Cardiac muscle cell (in vitro differentiated cells and primary cell): ENCODE measurements at regions not wholly inside any gene's neighbourhood (a gene's known extent, or its start where the extent isn't known, plus 50 kb on each side); places are given as distances from the start of the nearest gene placed in this dataset.

Experiments
- DNase-seq, 2 donors: peaks; one replicate each; pipeline versions ENCODE4 v3.0.0 to v3.0.0-alpha.2; 2010 to 2017; ENCODE audit warnings: low read depth in 1 of 2, low spot score in 1 of 2
- H3K27ac ChIP-seq: fragments of 200-600 bp; sonication (generic); 2 replicates; pipeline ENCODE4 v1.5.1; 2016
- H3K27me3 ChIP-seq: fragments of 200-600 bp; sonication (generic); 2 replicates; pipeline ENCODE4 v1.6.0; 2016; ENCODE audit warnings: control low read depth
- H3K36me3 ChIP-seq: fragments of 200-600 bp; sonication (generic); 2 replicates; pipeline ENCODE4 v1.5.1; 2016; ENCODE audit warnings: control low read depth
- H3K4me1 ChIP-seq: fragments of 200-600 bp; sonication (generic); 2 replicates; pipeline ENCODE4 v1.8.1; 2017; ENCODE audit warnings: low read depth, mild to moderate bottlenecking, mixed run types
- H3K4me3 ChIP-seq: fragments of 200-600 bp; sonication (generic); 2 replicates; pipeline ENCODE4 v1.5.1; 2016; ENCODE audit warnings: mild to moderate bottlenecking
- H3K9me3 ChIP-seq: fragments of 200-600 bp; sonication (generic); 2 replicates; pipeline ENCODE4 v1.5.1; 2017; ENCODE audit warnings: low read depth, mild to moderate bottlenecking, control low read depth
- CTCF ChIP-seq: IDR thresholded peaks from 2 replicates; pipeline ENCODE4 v1.5.1; 2012; ENCODE audit warnings: low read depth, mild to moderate bottlenecking, low read length

GRCh38 chr3:190208196-190208595 is 87.5 kb upstream of the P3H2 start:
- H3K36me3 ChIP-seq, result no peaks in the 10 kb centered on the region
- no peak overlapping the region for H3K4me3 ChIP-seq
- TF ChIP-seq CTCF, result no peak
- no peak for DNase-seq
- no peaks in the 10 kb centered on the region for H3K9me3 ChIP-seq
- no peak overlapping the region for H3K27ac ChIP-seq
- no peaks in the 10 kb centered on the region for H3K4me1 ChIP-seq
- H3K27me3 ChIP-seq, result no peaks in the 10 kb centered on the region

DNA sequence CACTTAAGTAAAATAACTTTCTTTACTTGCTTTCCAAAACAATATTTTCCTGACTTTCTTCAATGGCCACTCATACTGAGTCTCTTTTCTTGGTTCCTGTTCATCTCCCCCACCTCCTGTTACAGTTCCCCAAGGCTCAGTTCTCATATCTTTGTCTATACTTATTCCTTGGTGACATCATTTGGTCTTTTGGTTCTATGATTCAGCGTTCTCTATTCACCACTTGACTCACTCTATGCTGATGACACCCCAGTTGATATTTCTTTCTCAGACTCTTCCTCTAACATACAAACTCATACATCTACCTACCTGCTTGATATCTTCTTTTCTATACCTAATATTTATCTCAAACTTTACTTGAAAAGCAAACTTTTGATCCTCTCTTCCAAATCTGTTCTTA is 85.0 kb upstream of the P3H2 start:
- Histone ChIP-seq H3K9me3 (no peaks in the 10 kb centered on the region), H3K4me3 (no peak overlapping the region), H3K36me3 (no peaks in the 10 kb centered on the region), H3K27me3 (no peaks in the 10 kb centered on the region), H3K27ac (no peak overlapping the region), H3K4me1 (no peaks in the 10 kb centered on the region)
- peak in 1 of 2 donors; percentile 31 for DNase-seq
- TF ChIP-seq CTCF, result no peak

DNA sequence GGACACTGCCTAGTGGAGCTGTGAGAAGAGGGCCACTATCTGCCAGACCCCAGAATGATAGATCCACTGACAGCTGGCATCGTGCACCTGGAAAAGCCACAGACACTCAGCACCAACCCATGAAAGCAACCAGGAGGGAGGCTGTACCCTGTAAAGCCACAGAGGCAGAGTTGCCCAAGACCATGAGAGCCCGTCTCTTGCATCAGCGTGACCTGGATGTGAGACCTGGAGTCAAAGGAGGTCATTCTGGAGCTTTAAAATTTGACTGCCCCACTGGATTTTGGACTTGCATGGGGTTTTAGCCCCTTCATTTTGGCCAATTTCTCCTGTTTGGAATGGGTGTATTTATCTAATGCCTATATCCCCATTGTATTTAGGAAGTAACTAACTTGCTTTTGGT is 83.5 kb upstream of the P3H2 start:
- Histone ChIP-seq H3K27ac (no peak overlapping the region), H3K9me3 (no peaks in the 10 kb centered on the region), H3K27me3 (no peaks in the 10 kb centered on the region), H3K4me1 (no peaks in the 10 kb centered on the region), H3K4me3 (no peak overlapping the region), H3K36me3 (no peaks in the 10 kb centered on the region)
- no peak for TF ChIP-seq CTCF
- no peak for DNase-seq

DNA sequence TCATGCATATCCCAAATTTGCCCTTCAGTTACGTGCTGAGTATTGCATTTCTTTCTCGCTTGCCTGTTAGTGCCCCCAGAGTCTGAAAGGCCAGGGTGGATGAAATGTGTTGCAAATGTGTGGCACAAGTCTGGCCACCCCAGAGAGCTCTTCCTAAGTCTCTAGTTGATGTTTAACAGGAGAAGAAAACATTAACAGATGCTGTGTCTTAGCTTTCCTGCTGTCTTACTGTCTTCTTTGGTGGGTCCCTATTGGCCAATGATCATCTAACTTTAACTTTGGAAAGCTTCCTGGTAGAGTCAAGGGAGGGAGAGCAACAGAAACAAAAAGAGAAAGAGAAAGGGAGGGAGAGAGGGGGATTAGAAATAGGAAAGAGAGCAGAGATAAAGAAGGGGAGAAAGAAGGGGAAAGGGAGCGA is 76.7 kb upstream of the P3H2 start:
- H3K27ac ChIP-seq, result no peak overlapping the region

DNA sequence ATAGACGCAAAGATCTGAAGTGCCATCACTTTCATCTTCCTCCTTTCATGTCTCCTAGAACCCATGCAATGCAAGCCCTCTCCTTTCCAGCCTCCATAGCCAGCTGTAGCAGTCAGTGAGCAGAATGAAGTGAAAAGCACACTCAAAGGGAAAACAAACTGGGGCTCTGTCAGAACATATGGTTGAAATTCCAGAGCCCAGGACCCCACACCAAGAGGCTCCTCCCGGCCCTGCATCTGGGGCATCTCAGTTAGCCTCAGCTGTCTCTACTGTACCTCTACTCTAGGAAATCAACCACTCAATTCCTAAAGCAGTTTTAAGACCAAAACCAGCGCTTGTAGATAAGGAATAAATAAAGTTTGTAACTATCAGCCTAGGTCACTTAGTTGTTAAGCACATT is 73.8 kb upstream of the P3H2 start:
- no peak for TF ChIP-seq CTCF
- Histone ChIP-seq H3K27me3 (no peaks in the 10 kb centered on the region), H3K36me3 (no peaks in the 10 kb centered on the region), H3K4me3 (no peak overlapping the region), H3K4me1 (no peaks in the 10 kb centered on the region), H3K9me3 (no peaks in the 10 kb centered on the region), H3K27ac (no peak overlapping the region)
- no peak for DNase-seq

More for the DNA sequence above, 76.7 kb upstream of the P3H2 start:
- H3K36me3 ChIP-seq, result no peaks in the 10 kb centered on the region
- H3K4me3 ChIP-seq, result no peak overlapping the region
- no peak for TF ChIP-seq CTCF
- no peak for DNase-seq
- no peaks in the 10 kb centered on the region for H3K4me1 ChIP-seq
- no peaks in the 10 kb centered on the region for H3K9me3 ChIP-seq
- no peaks in the 10 kb centered on the region for H3K27me3 ChIP-seq

DNA sequence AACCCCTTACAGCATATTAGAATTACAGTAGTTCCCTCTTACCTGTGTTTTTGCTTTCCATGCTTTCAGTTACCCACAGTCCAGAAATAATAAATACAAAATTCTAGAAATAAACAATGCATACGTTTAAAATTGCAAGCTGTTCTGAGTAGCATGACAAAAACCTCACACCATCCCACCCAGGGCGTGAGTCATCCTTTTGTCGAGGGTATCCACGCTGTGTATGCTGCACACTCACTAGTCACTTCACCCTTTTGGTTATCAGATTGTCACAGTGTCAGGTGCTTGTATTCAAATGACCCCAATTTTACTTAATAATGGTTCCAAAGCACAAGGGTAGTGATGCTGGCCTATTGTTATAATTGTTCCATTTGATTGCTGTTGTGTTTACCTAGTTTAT is 72.5 kb upstream of the P3H2 start:
- no peaks in the 10 kb centered on the region for H3K4me1 ChIP-seq
- no peaks in the 10 kb centered on the region for H3K36me3 ChIP-seq
- no peak overlapping the region for H3K27ac ChIP-seq
- no peaks in the 10 kb centered on the region for H3K9me3 ChIP-seq
- no peaks in the 10 kb centered on the region for H3K27me3 ChIP-seq
- TF ChIP-seq CTCF, result no peak
- no peak for DNase-seq
- H3K4me3 ChIP-seq, result no peak overlapping the region
